CD14-positive monocyte (primary cell): ENCODE measurements at regions not wholly inside any gene's neighbourhood (a gene's known extent, or its start where the extent isn't known, plus 50 kb on each side); places are given as distances from the start of the nearest gene placed in this dataset.

Experiments
- DNase-seq, 3 donors: peaks; one replicate each; pipeline ENCODE4 v3.0.0-alpha.2; 2011 to 2022
- H2AFZ ChIP-seq: 2 replicates; pipeline ENCODE4 v1.6.0; 2012; ENCODE audit warnings: mild to moderate bottlenecking, low read depth, low read length, inconsistent platforms; ENCODE audit not compliant: insufficient read depth, poor library complexity, severe bottlenecking
- H3K27ac ChIP-seq, 2 donors: 1 replicate in 1 of 2; 2 replicates in 1 of 2; pipeline ENCODE4 v1.5.1; 2012 to 2013; ENCODE audit warnings: low read length in 2 of 2, control low read depth in 1 of 2, inconsistent platforms in 1 of 2, low read depth in 1 of 2, mild to moderate bottlenecking in 1 of 2
- H3K27me3 ChIP-seq, 2 donors: one replicate each; pipeline versions ENCODE4 v1.6.0 to v1.6.1; 2011 to 2013; ENCODE audit warnings: low read length in 2 of 2; ENCODE audit not compliant: control insufficient read depth in 2 of 2, insufficient read depth in 2 of 2
- H3K36me3 ChIP-seq, 2 donors: replicated peaks in 1 of 2; 1 replicate in 1 of 2; 2 replicates in 1 of 2; pipeline versions ENCODE4 v1.5.1 to v1.6.1; 2012 to 2013; ENCODE audit warnings: low read length in 2 of 2, control low read depth in 1 of 2, inconsistent platforms in 1 of 2, mild to moderate bottlenecking in 1 of 2; ENCODE audit not compliant: insufficient read depth in 2 of 2, control insufficient read depth in 1 of 2
- H3K4me1 ChIP-seq, 2 donors: 1 replicate in 1 of 2; 2 replicates in 1 of 2; pipeline versions ENCODE4 v1.5.1 to v1.6.1; 2012 to 2013; ENCODE audit warnings: low read length in 2 of 2, control low read depth in 1 of 2, inconsistent platforms in 1 of 2, mild to moderate bottlenecking in 1 of 2, moderate library complexity in 1 of 2; ENCODE audit not compliant: insufficient read depth in 2 of 2, control insufficient read depth in 1 of 2
- H3K4me2 ChIP-seq: replicated peaks from 2 replicates; pipeline ENCODE3; 2012; ENCODE audit warnings: low read length, moderate library complexity, mild to moderate bottlenecking; ENCODE audit not compliant: poor library complexity, severe bottlenecking; ENCODE audit errors: extremely low read depth
- H3K4me3 ChIP-seq, 3 experiments: fragments of 200-600 bp in 1 of 3; sonication (generic) in 1 of 3; replicated peaks in 1 of 3; 1 replicate in 2 of 3; 2 replicates in 1 of 3; pipeline ENCODE4 v1.5.1; 2011 to 2013; ENCODE audit warnings: low read length in 3 of 3, mild to moderate bottlenecking in 3 of 3, control low read depth in 2 of 3, low read depth in 2 of 3, inconsistent platforms in 1 of 3, moderate library complexity in 1 of 3
- H3K79me2 ChIP-seq: 2 replicates; pipeline ENCODE4 v1.6.0; 2012; ENCODE audit warnings: mild to moderate bottlenecking, control low read depth, inconsistent platforms, low read length, moderate library complexity; ENCODE audit not compliant: insufficient read depth
- H3K9ac ChIP-seq: 2 replicates; pipeline ENCODE4 v1.6.0; 2017; ENCODE audit warnings: low read length, mild to moderate bottlenecking; ENCODE audit not compliant: insufficient read depth, poor library complexity, severe bottlenecking
- H3K9me3 ChIP-seq, 2 donors: replicated peaks in 1 of 2; 1 replicate in 1 of 2; 2 replicates in 1 of 2; pipeline versions ENCODE4 v1.5.1 to v1.6.1; 2012 to 2013; ENCODE audit warnings: low read length in 2 of 2, control low read depth in 1 of 2; ENCODE audit not compliant: control insufficient read depth in 1 of 2, insufficient read depth in 1 of 2
- H4K20me1 ChIP-seq: 2 replicates; pipeline ENCODE4 v1.6.0; 2012; ENCODE audit warnings: mild to moderate bottlenecking, low read length, control low read depth, moderate library complexity; ENCODE audit not compliant: insufficient read depth
- H3K27ac Mint-ChIP-seq, 7 donors: one replicate each; pipeline ENCODE4 v1.8.0; 2020; ENCODE audit warnings: mild to moderate bottlenecking in 7 of 7, mixed read lengths in 7 of 7, moderate library complexity in 6 of 7, inconsistent platforms in 2 of 7
- H3K27me3 Mint-ChIP-seq, 3 donors: one replicate each; pipeline ENCODE4 v1.8.0; 2021 to 2022; ENCODE audit warnings: low read depth in 3 of 3, mild to moderate bottlenecking in 3 of 3, mixed read lengths in 3 of 3, moderate library complexity in 3 of 3, inconsistent platforms in 1 of 3
- H3K36me3 Mint-ChIP-seq, 2 donors: one replicate each; pipeline ENCODE4 v1.8.0; 2020; ENCODE audit warnings: mixed read lengths in 2 of 2, inconsistent platforms in 1 of 2, mild to moderate bottlenecking in 1 of 2
- H3K4me1 Mint-ChIP-seq: one replicate; pipeline ENCODE4 v1.8.0; 2020; ENCODE audit warnings: mild to moderate bottlenecking, mixed read lengths
- H3K4me3 Mint-ChIP-seq, 2 donors: one replicate each; pipeline ENCODE4 v1.8.0; 2020; ENCODE audit warnings: mild to moderate bottlenecking in 2 of 2, mixed read lengths in 2 of 2, moderate library complexity in 1 of 2
- H3K9me3 Mint-ChIP-seq, 7 donors: one replicate each; pipeline ENCODE4 v1.8.0; 2020 to 2022; ENCODE audit warnings: mixed read lengths in 7 of 7, mild to moderate bottlenecking in 6 of 7, moderate library complexity in 6 of 7, inconsistent platforms in 2 of 7
- WGBS: methylation state at CpG from one replicate; pipeline ENCODE4 v1.1.5; 2013; ENCODE audit warnings: missing lambda C conversion rate; ENCODE audit not compliant: insufficient coverage; 5-methylcytosine and 5-hydroxymethylcytosine counted together
- intact Hi-C, 2 donors: fragments of 100-400 bp; cut with micrococcal nuclease; formaldehyde crosslinking; loops; one replicate each; pipeline versions ENCODE4 v1.15.0 to v1.15.1; 2023
- TF ChIP-seq, protein P1 (sequence below): fragments of 200-600 bp; IDR thresholded peaks from one replicate; pipeline ENCODE4 v1.8.0; 2022; ENCODE audit warnings: antibody characterized with exemption, mild to moderate bottlenecking

DNA sequence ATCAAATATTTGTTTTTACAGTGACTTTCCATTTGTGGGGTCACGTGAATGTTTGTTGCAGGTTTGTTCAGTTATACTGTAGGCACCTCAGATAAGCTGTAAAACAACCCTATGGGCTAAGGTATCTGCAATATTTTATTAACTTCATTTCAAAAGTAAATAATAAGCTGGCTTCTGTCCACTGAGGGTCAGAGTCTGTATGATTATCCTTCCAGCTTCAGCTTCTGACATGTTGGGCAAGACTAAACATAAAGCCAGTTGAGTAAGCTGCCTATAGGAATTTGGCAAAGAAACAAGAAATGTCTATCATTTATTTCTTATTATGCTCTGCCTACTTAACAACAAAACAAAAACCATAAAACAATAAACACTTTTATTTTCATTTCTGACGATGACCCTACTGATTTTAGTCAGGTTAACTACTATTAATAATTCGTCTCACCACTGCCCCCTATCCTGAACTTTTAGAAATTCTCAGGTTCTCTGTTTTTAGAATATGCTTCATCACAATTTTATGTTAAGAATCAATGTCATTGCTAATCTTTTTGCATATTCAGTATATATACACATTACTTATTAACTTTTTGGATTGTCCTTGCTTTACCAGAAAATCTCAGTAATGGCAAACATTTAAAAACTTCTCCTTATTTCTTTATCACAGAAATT, 413.6 kb upstream of the ADAMTSL1 start:
- Histone ChIP-seq H3K4me2 (no peak overlapping the region), H3K9me3 (no peaks in the 10 kb centered on the region), H2AFZ (no peak overlapping the region), H3K27ac (no peak overlapping the region), H3K36me3 (no peaks in the 10 kb centered on the region), H3K4me3 (no peak overlapping the region), H4K20me1 (no peaks in the 10 kb centered on the region), H3K9ac (no peak overlapping the region), H3K27me3 (no peaks in the 10 kb centered on the region), H3K79me2 (no peaks in the 10 kb centered on the region), H3K4me1 (no peaks in the 10 kb centered on the region)
- TF ChIP-seq, protein P1, sequence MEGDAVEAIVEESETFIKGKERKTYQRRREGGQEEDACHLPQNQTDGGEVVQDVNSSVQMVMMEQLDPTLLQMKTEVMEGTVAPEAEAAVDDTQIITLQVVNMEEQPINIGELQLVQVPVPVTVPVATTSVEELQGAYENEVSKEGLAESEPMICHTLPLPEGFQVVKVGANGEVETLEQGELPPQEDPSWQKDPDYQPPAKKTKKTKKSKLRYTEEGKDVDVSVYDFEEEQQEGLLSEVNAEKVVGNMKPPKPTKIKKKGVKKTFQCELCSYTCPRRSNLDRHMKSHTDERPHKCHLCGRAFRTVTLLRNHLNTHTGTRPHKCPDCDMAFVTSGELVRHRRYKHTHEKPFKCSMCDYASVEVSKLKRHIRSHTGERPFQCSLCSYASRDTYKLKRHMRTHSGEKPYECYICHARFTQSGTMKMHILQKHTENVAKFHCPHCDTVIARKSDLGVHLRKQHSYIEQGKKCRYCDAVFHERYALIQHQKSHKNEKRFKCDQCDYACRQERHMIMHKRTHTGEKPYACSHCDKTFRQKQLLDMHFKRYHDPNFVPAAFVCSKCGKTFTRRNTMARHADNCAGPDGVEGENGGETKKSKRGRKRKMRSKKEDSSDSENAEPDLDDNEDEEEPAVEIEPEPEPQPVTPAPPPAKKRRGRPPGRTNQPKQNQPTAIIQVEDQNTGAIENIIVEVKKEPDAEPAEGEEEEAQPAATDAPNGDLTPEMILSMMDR: no peak
- Mint-ChIP-seq H3K4me3 (no peak overlapping the region), H3K27ac (no peak overlapping the region), H3K27me3 (peaks cover 0 to 2% (median 0%) of the 10 kb centered on the region in 3 donors), H3K9me3 (no peaks in the 10 kb centered on the region), H3K4me1 (no peaks in the 10 kb centered on the region), H3K36me3 (no peaks in the 10 kb centered on the region)
- WGBS: no CpG with 5 or more reads among the region's 3 CpGs
- intact Hi-C loops: no loop called here
- no peak for DNase-seq

DNA sequence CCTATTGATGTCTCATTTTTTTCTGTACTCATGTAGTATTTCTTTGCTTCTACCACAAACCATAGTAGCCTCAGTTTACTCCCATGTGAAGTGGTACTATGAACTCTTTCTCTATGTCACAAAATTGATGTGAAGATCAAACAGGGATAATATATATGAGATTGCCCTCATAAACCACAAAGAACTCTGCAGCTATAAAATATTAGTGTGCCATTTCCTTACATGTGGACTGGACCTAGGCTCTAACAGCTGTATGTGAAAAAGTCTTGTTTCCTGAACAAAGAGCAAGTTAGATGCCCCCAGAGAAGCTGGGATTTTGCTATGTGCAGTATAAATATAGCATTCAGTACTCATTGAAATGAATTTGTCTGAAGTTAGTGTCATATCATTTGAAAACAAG, 412.6 kb upstream of the ADAMTSL1 start:
- Histone ChIP-seq H3K4me1 (no peaks in the 10 kb centered on the region), H3K27ac (no peak overlapping the region), H3K9me3 (no peaks in the 10 kb centered on the region), H2AFZ (no peak overlapping the region), H3K4me2 (no peak overlapping the region), H3K27me3 (no peaks in the 10 kb centered on the region), H3K9ac (no peak overlapping the region), H4K20me1 (no peaks in the 10 kb centered on the region), H3K36me3 (no peaks in the 10 kb centered on the region), H3K4me3 (no peak overlapping the region), H3K79me2 (no peaks in the 10 kb centered on the region)
- H3K9me3 Mint-ChIP-seq: no peaks in the 10 kb centered on the region
- TF ChIP-seq, protein P1: no peak
- intact Hi-C loops: no loop called here
- no peak overlapping the region for H3K27ac Mint-ChIP-seq
- DNase-seq: no peak
- H3K27me3 Mint-ChIP-seq: peaks cover 0 to 2% (median 0%) of the 10 kb centered on the region in 3 donors
- no peaks in the 10 kb centered on the region for H3K36me3 Mint-ChIP-seq
- no peaks in the 10 kb centered on the region for H3K4me1 Mint-ChIP-seq
- no peak overlapping the region for H3K4me3 Mint-ChIP-seq
